ENCODE measurements at regions not wholly inside any gene's neighbourhood (a gene's known extent, or its start where the extent isn't known, plus 50 kb on each side); places are given as distances from the start of the nearest gene placed in this dataset.

DNA sequence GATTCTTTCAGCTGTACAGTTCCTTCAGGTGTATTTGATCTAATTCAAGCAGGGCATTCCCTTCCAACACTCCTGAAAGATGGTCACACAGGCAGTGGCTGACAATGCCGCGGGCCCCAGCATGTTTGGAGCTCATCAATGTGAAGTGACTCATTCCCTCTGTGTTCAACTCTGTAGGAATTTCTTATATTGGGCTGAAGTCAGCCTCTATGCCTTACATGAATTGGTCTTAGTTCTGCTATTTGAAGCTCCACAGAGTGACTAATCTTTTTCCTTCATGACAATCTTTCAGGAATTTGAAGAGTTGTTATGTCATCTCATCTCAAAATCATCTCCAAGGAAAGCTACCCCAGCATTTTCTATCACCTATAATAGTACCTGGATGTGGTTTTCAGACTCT is 142.5 kb upstream of the C2CD4B start:
- DNase-seq (ENCODE audit: low spot score in 2 of 2, unreplicated experiment in 2 of 2), result no peak
- H3K4me3 Mint-ChIP-seq, result no peak overlapping the region
- H3K36me3 Mint-ChIP-seq, result no peaks in the 10 kb centered on the region
- H3K27ac Mint-ChIP-seq, result no peak overlapping the region
- H3K4me1 Mint-ChIP-seq, result peaks cover 6% of the 10 kb centered on the region
- TF ChIP-seq, protein P1, sequence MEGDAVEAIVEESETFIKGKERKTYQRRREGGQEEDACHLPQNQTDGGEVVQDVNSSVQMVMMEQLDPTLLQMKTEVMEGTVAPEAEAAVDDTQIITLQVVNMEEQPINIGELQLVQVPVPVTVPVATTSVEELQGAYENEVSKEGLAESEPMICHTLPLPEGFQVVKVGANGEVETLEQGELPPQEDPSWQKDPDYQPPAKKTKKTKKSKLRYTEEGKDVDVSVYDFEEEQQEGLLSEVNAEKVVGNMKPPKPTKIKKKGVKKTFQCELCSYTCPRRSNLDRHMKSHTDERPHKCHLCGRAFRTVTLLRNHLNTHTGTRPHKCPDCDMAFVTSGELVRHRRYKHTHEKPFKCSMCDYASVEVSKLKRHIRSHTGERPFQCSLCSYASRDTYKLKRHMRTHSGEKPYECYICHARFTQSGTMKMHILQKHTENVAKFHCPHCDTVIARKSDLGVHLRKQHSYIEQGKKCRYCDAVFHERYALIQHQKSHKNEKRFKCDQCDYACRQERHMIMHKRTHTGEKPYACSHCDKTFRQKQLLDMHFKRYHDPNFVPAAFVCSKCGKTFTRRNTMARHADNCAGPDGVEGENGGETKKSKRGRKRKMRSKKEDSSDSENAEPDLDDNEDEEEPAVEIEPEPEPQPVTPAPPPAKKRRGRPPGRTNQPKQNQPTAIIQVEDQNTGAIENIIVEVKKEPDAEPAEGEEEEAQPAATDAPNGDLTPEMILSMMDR (IDR thresholded peaks at IDR 0.05; ENCODE audit: unreplicated experiment), result no peak
- H3K27me3 Mint-ChIP-seq (ENCODE audit: low read depth), result no peaks in the 10 kb centered on the region
- peaks cover 22% of the 10 kb centered on the region for H3K9me3 Mint-ChIP-seq

DNA sequence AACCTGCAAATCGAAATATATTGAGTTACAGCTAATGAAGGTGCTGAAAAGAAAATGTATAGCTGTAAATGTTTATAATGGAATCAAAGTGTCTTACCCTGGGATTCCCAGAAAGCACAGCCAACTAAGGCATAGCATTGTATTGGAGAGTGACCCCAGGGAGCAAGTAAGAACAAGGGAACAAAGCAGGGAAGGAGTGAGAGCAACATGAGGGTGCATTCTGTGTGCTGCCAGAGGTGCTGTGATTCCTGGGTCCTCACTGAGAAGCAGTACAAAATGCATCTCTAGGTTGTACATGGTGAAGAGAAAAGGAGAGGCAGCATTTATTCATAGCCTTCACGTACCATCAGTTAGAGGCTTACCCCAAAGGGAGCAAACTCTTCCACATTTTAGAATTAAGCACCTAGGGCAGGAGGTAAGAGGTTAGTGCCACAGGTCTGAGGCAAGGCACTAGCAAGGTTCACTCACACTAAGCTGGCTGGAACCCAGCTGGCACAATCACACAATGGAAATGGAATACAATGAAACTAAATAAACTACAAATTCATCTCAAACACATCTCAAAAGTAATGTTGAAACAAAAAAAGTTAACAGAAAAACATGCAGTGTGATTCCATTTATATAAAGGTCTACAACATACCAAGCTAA is 151.5 kb upstream of the C2CD4B start:
- no peak for DNase-seq (ENCODE audit: low spot score in 2 of 2, unreplicated experiment in 2 of 2)
- TF ChIP-seq, protein P1 (IDR thresholded peaks at IDR 0.05; ENCODE audit: unreplicated experiment), result no peak
- H3K4me1 Mint-ChIP-seq, result no peaks in the 10 kb centered on the region
- H3K27me3 Mint-ChIP-seq (ENCODE audit: low read depth), result no peaks in the 10 kb centered on the region
- peaks cover 13% of the 10 kb centered on the region for H3K9me3 Mint-ChIP-seq
- no peak overlapping the region for H3K4me3 Mint-ChIP-seq
- H3K36me3 Mint-ChIP-seq, result no peaks in the 10 kb centered on the region
- H3K27ac Mint-ChIP-seq, result no peak overlapping the region

DNA sequence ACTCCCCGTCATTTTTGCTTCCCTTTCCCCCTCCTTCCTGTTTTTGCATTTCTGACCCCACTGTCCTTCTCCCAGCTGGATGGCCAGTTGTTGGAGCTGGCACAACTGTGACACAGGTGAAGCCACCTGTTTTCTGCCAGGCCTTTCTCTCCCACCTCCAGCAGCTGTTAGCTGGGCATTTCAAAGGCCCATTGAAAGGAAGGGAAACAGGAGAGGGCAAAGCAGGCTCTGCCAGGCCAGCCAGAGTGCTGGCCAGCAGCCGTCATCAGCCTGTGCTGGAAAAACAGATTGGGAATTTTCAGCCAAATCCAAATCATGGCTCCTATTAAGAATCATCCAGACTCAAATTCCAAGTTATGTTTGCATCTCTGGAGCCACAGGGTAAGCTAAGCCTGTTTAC is 155.2 kb upstream of the C2CD4B start:
- TF ChIP-seq, protein P1 (IDR thresholded peaks at IDR 0.05; ENCODE audit: unreplicated experiment), result no peak
- H3K27ac Mint-ChIP-seq, result no peak overlapping the region
- no peak for DNase-seq (ENCODE audit: low spot score in 2 of 2, unreplicated experiment in 2 of 2)
- H3K27me3 Mint-ChIP-seq (ENCODE audit: low read depth), result peaks cover 3% of the 10 kb centered on the region
- peaks cover 6% of the 10 kb centered on the region for H3K4me1 Mint-ChIP-seq
- no peak overlapping the region for H3K4me3 Mint-ChIP-seq
- H3K9me3 Mint-ChIP-seq, result no peaks in the 10 kb centered on the region
- H3K36me3 Mint-ChIP-seq, result no peaks in the 10 kb centered on the region

DNA sequence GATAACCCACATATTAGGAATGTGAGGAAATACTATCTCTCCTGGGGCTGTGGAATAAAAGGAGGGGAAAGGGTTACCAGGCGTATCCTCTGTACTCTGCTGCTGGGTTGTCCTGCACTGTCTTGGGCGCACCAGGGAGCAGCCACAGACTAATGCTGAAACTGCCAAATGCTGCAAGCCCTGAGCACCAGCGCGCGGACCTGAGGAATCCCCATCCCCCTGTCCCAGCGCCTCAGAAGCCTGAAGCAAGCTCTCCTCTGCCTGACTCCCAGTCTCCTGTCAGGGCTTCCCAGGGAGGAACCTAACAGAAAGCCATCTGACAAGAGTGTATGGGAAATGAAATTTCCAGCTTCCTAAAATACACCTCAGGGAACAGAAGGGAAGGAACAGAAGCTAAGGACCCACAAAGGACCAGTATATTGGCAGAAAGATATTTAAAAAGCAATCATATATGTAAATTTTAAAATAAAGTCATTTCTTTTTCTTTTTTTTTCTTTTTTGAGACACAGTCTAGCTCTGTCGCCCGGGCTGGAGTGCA is 158.3 kb upstream of the C2CD4B start:
- Mint-ChIP-seq H3K9me3 (no peaks in the 10 kb centered on the region), H3K36me3 (no peaks in the 10 kb centered on the region), H3K4me1 (peaks cover 15% of the 10 kb centered on the region), H3K27ac (no peak overlapping the region), H3K27me3 (ENCODE audit: low read depth) (peaks cover 3% of the 10 kb centered on the region), H3K4me3 (no peak overlapping the region)
- TF ChIP-seq, protein P1 (IDR thresholded peaks at IDR 0.05; ENCODE audit: unreplicated experiment), result no peak
- DNase-seq (ENCODE audit: low spot score in 2 of 2, unreplicated experiment in 2 of 2), result no peak

DNA sequence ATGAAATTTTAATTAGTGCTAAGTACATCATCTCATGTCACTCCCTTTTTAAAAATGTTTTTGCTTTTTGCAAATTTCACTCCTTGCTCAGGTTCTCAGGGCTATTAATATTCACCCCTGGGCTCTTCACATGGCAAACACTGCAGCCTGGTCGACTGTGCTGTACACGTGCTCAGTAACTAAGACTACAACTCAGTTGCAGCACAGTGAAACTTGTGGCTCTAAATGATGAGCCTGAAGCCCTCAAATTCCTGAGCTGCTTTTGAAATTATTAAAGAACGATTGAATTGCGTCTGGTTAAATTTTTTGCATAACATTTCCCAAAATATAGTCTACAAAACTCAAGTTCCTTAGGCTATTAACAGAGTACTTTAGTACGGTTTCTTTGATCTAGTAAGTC is 159.3 kb upstream of the C2CD4B start:
- DNase-seq (ENCODE audit: low spot score in 2 of 2, unreplicated experiment in 2 of 2), result no peak
- H3K4me1 Mint-ChIP-seq, result peaks cover 15% of the 10 kb centered on the region
- TF ChIP-seq, protein P1 (IDR thresholded peaks at IDR 0.05; ENCODE audit: unreplicated experiment), result no peak
- no peak overlapping the region for H3K27ac Mint-ChIP-seq
- H3K27me3 Mint-ChIP-seq (ENCODE audit: low read depth), result peaks cover 3% of the 10 kb centered on the region
- no peaks in the 10 kb centered on the region for H3K36me3 Mint-ChIP-seq
- no peak overlapping the region for H3K4me3 Mint-ChIP-seq
- H3K9me3 Mint-ChIP-seq, result no peaks in the 10 kb centered on the region
